ENCODE measurements at regions not wholly inside any gene's neighbourhood (a gene's known extent, or its start where the extent isn't known, plus 50 kb on each side); places are given as distances from the start of the nearest gene placed in this dataset.
"Not testable (repeated sequence)": the region's sequence is repeated elsewhere in the genome, so short reads cannot be mapped to it uniquely, and the experiment has no call there.

DNA sequence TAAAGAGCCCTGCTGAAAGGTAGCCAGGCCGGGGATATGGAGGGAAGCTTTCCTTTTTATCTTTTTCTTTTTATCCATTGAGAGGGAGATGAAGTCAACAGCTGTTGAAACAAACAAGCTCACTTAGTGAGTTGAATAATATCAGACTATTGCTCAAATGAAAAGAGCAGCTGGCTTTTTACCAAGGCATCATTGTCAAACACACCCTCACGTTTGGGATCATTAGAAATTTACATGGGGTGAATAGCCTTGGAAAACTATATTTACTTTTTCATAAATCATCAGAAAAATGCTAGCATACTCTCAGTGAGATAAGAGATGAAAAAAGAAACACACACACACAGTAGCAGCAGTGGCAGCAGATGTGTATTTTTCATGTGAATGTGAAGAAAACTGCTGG, 71.5 kb upstream of the HNMT start:
- DNase-seq = peak; percentile 95

GRCh38 chr2:137893145-137893544, 71.1 kb upstream of the HNMT start:
- DNase-seq = no peak

DNA sequence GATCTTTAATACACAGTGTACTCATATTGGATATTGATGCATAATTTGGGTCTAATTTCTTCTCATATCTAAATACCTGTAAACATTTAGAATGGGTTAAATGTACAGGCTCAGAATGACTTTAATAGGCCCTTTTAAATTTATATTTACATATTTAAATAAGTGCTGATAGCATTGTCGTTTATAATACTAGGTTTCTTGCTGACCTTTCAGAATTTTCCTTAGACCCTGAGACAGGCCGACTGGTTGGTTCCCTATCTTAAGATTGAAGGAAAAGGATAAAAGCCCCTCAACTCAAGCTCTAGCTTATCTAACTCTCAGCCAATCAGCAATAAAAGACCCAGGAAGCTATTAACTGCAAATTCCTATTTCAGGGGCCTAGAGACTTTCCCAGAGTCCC, 67.8 kb upstream of the HNMT start:
- DNase-seq = no peak

GRCh38 chr2:137897082-137897481, 67.2 kb upstream of the HNMT start:
- no peak for DNase-seq

GRCh38 chr2:137900421-137901141, 63.7 kb upstream of the HNMT start:
- DNase-seq = no peak

DNA sequence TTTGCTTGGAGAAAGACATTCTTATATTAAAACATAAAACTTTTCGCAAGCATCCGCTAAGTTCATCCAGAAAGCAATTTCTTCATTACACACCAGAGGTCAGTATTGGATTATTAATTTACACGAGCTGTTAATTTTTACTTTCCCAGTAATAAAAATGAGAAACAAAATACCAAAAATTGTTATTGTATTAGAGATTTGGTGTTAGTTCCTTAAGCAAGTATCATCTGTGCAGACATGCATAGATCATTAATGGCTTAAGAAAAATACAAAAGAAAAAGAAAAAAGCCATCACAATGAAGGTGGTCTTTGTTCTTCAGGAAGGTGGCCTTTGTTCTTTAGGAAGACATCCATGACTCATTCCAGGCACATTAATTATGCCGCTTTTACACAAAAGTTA, 53.6 kb upstream of the HNMT start:
- DNase-seq = no peak

GRCh38 chr2:137912371-137912770, 51.9 kb upstream of the HNMT start:
- DNase-seq = no peak

DNA sequence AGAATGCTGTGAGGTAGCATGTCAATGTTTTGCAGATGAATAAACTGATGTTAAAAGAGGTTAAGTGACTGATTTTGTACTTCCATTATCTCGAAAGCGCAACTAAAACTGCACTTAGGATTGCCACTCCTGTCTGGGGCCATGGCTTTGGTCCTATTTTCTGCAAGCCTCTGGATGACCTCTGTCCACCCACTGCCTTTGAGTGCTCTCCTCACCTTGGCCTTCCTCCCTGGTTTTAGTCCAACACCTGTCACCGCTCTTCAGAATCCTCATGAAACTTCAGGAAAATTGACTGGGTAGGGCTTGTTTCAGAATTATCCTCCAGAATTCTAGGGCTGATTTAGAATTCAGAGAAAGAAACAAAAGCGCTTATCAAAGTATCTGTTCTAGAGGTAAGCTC, 51.1 kb upstream of the HNMT start:
- DNase-seq = no peak

DNA sequence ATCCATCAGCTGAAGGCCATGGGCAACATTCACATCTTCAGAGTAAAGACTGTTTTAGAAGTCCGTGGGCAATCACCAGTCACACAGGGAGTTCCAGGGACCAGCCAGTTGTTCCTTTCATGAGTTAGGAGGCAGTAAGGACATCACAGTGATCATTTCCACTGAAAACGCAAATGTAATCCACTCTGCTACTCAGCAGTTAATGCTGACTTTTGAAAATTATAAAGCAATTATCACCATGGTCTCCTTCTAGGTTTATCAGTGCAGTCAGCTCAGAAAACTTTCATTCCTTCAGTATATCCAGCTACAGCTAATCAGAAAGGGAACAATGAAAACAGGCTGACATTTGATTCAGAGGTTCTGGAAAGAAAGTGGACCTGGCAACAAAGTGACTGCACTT, 50.6 kb upstream of the HNMT start:
- not testable (repeated sequence) for DNase-seq

All from DMS153 (cell line).